ENCODE measurements at regions not wholly inside any gene's neighbourhood (a gene's known extent, or its start where the extent isn't known, plus 50 kb on each side); places are given as distances from the start of the nearest gene placed in this dataset.

DNA sequence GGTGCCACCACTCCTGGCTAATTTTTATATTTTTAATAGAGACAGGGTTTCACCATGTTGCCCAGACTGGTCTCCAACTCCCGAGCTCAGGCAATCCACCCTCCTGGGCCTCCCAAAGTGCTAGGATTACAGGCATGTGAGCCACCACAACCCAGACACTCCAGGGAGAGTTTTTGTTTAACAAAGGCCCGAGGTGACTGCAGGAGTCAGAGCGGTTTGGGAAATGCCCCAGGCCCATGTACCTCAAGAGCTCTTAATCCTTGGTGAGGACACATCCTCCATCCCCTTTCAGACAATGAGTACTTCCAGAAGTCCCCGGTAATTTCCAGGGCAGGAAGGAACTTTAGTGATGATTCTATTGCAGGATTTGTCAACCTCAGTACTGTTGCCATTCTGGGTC lies 176.0 kb downstream of the ESRRB start:
- Histone ChIP-seq H3K27ac (no peak overlapping the region), H3K36me3 (no peaks in the 10 kb centered on the region), H3K4me3 (no peak overlapping the region), H3K9me3 (no peaks in the 10 kb centered on the region), H3K27me3 (no peaks in the 10 kb centered on the region), H3K4me1 (no peaks in the 10 kb centered on the region)
- 49 to 54% methylated on average over 4 of the region's 4 CpGs for whole genome bisulfite sequencing, 2 donors
- DNase-seq (ENCODE audit: low spot score in 2 of 2), result no peak
- TF ChIP-seq POLR2A (IDR thresholded peaks at IDR 0.05) (no peak), EP300 (IDR thresholded peaks at IDR 0.05) (no peak)
- TF ChIP-seq, protein P1, sequence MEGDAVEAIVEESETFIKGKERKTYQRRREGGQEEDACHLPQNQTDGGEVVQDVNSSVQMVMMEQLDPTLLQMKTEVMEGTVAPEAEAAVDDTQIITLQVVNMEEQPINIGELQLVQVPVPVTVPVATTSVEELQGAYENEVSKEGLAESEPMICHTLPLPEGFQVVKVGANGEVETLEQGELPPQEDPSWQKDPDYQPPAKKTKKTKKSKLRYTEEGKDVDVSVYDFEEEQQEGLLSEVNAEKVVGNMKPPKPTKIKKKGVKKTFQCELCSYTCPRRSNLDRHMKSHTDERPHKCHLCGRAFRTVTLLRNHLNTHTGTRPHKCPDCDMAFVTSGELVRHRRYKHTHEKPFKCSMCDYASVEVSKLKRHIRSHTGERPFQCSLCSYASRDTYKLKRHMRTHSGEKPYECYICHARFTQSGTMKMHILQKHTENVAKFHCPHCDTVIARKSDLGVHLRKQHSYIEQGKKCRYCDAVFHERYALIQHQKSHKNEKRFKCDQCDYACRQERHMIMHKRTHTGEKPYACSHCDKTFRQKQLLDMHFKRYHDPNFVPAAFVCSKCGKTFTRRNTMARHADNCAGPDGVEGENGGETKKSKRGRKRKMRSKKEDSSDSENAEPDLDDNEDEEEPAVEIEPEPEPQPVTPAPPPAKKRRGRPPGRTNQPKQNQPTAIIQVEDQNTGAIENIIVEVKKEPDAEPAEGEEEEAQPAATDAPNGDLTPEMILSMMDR (IDR thresholded peaks at IDR 0.05), result no peak

DNA sequence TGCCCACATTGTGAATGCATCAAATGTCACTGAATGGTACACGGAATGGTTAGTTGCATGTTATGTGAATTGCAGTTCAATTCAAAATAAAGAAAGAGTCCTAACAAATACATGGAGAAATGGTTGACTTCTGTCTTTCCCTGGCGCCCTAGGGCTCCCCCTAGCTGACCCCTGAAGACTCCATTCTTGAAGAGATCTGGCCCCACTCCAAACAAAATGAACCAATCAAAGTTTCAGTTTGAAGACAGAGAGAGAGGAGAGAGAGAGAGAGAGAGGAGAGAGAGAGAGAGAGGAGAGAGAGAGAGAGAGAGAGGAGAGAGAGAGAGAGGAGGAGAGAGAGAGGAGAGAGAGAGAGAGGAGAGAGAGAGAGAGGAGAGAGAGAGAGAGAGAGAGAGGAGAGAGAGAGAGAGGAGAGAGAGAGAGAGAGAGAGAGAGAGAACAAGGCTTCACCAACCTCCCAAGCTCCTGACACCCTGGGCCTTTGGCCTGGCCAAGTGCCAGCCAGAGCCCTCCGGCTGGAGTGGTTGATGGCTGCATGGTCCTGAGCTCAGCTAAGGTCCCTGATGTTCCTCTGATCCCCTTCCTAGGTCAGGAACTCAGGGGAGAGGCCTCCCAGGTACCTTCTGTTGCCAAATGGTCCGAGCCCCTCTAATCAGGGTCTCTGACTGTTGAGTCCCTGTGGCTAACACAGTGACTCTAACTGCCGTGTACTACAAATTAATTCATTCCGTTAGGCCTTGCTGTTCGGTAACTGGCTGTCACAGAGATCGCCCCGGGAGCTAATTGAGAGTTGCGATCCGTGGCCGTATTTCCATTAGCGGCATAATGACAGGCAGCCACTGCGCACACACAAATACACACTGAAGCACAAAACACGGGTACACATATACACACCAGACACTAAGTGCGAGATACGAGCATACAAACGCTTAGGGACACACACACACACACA lies 188.8 kb downstream of the ESRRB start:
- Histone ChIP-seq H3K27ac (no peak overlapping the region), H3K4me1 (no peaks in the 10 kb centered on the region), H3K36me3 (no peaks in the 10 kb centered on the region), H3K27me3 (no peaks in the 10 kb centered on the region), H3K4me3 (no peak overlapping the region), H3K9me3 (peaks cover 0 to 13% (median 0%) of the 10 kb centered on the region in 4 donors)
- no peak for DNase-seq (ENCODE audit: low spot score in 2 of 2)
- TF ChIP-seq POLR2A (IDR thresholded peaks at IDR 0.05), result no peak
- TF ChIP-seq, protein P1 (IDR thresholded peaks at IDR 0.05), result peak in 1 of 5 experiments; percentile 25
- TF ChIP-seq EP300 (IDR thresholded peaks at IDR 0.05), result no peak
- 77 to 78% methylated on average over 17 to 18 of the region's 18 CpGs for WGBS, 2 donors

GRCh38 chr14:76566439-76566838 lies 190.5 kb downstream of the ESRRB start:
- Histone ChIP-seq H3K4me1 (no peaks in the 10 kb centered on the region), H3K4me3 (no peak overlapping the region), H3K36me3 (no peaks in the 10 kb centered on the region), H3K27ac (no peak overlapping the region), H3K27me3 (no peaks in the 10 kb centered on the region), H3K9me3 (peaks cover 0 to 21% (median 0%) of the 10 kb centered on the region in 4 donors)
- TF ChIP-seq EP300 (IDR thresholded peaks at IDR 0.05), result no peak
- no peak for TF ChIP-seq POLR2A (IDR thresholded peaks at IDR 0.05)
- TF ChIP-seq, protein P1 (IDR thresholded peaks at IDR 0.05), result no peak
- 79 to 81% methylated on average over 4 of the region's 4 CpGs for WGBS, 2 donors
- no peak for DNase-seq (ENCODE audit: low spot score in 2 of 2)

GRCh38 chr14:76574416-76575095 lies 186.7 kb upstream of the VASH1 start:
- peaks cover 0 to 4% (median 0%) of the 10 kb centered on the region in 4 donors for H3K4me1 ChIP-seq
- WGBS, 2 donors, result 42 to 50% methylated on average over 22 of the region's 22 CpGs

DNA sequence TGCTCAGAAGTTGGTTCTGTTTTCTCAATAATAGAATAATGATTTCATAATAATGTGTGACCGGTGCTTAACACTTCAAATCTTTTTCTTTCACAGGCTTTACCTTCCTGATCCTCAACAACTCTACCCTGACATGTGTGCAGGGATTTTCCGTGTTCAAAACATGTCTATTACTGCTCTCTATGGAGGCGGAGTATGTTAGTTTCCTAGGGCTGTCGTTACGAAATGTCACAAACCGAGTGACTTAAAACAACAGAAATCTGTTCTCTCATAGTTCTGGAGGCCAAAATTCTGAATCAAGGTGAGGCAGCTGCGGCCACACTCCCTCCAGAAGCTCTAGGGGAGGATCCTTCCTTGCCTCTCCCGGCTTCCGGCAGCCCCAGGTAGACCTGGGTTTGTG lies 186.2 kb upstream of the VASH1 start:
- TF ChIP-seq, protein P1 (IDR thresholded peaks at IDR 0.05), result no peak
- TF ChIP-seq POLR2A (IDR thresholded peaks at IDR 0.05) (no peak), EP300 (IDR thresholded peaks at IDR 0.05) (no peak)

More at GRCh38 chr14:76574416-76575095, 186.7 kb upstream of the VASH1 start:
- Histone ChIP-seq H3K27ac (no peak overlapping the region), H3K4me3 (no peak overlapping the region), H3K36me3 (no peaks in the 10 kb centered on the region), H3K9me3 (peaks cover 0 to 13% (median 0%) of the 10 kb centered on the region in 4 donors), H3K27me3 (no peaks in the 10 kb centered on the region)
- DNase-seq (ENCODE audit: low spot score in 2 of 2), result no peak
- TF ChIP-seq EP300 (IDR thresholded peaks at IDR 0.05), result no peak
- TF ChIP-seq POLR2A (IDR thresholded peaks at IDR 0.05), result no peak

More for the DNA sequence above, 186.2 kb upstream of the VASH1 start:
- DNase-seq (ENCODE audit: low spot score in 2 of 2), result no peak
- Histone ChIP-seq H3K9me3 (peaks cover 0 to 9% (median 0%) of the 10 kb centered on the region in 4 donors), H3K4me3 (no peak overlapping the region), H3K36me3 (no peaks in the 10 kb centered on the region), H3K27me3 (no peaks in the 10 kb centered on the region), H3K4me1 (peaks cover 0 to 4% (median 0%) of the 10 kb centered on the region in 4 donors), H3K27ac (no peak overlapping the region)
- 60 to 64% methylated on average over 9 of the region's 9 CpGs for WGBS, 2 donors

Data from tibial nerve (tissue), 4 donors.